Left hindlimb (tissue), 1 donor: ENCODE measurements at regions not wholly inside any gene's neighbourhood (a gene's known extent, or its start where the extent isn't known, plus 50 kb on each side); places are given as distances from the start of the nearest gene placed in this dataset.
"Not testable (repeated sequence)": the region's sequence is repeated elsewhere in the genome, so short reads cannot be mapped to it uniquely, and the experiment has no call there.

Experiments
- DNase-seq: peaks from one replicate; pipeline ENCODE4 v3.0.0-alpha.2; 2018

GRCh38 chr9:80690349-80690939 is 998.9 kb downstream of the TLE1 start:
- no peak for DNase-seq

DNA sequence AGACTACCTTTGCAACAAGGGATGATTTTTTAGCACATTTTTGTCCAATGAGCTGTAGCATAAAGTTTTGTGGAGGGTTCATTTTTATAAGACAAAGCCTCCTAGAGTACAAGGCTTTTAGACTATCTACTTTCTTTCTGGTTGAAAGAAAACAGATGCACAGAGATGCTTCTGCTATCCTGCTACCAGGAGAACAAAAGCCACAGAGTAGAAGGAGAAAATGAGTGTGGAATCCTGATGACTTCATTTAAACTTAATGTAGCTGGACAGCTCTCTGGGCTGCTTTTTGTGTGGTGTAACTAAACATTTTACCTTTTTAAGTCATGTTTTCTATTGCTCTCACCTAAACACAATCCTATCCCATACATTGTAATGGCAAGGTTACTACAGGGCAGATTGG is 1009.4 kb downstream of the TLE1 start:
- DNase-seq: no peak

- no peak for DNase-seq
These were observed 1010.4 kb downstream of the TLE1 start for GRCh38 chr9:80678906-80679305.

GRCh38 chr9:80673496-80673895 is 1015.9 kb downstream of the TLE1 start:
- DNase-seq: no peak

DNA sequence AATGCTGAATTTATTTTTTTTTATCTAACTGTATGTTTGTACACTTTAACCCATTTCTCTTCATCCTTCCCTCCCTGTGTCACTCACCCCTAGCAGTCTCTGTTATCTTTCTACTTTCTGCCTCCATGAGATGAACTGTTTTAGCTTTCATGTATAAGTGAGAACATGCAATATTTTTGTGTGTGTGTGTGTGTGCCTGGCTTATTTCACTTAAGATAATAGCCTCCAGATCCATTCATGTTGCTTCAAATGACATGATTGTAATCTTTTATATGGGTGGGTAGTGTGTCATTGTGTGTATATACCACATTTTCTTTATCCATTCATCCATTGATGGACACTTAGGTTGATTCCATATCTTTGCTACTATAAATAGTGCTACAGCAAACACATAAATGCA is 1023.9 kb downstream of the TLE1 start:
- no peak for DNase-seq

DNA sequence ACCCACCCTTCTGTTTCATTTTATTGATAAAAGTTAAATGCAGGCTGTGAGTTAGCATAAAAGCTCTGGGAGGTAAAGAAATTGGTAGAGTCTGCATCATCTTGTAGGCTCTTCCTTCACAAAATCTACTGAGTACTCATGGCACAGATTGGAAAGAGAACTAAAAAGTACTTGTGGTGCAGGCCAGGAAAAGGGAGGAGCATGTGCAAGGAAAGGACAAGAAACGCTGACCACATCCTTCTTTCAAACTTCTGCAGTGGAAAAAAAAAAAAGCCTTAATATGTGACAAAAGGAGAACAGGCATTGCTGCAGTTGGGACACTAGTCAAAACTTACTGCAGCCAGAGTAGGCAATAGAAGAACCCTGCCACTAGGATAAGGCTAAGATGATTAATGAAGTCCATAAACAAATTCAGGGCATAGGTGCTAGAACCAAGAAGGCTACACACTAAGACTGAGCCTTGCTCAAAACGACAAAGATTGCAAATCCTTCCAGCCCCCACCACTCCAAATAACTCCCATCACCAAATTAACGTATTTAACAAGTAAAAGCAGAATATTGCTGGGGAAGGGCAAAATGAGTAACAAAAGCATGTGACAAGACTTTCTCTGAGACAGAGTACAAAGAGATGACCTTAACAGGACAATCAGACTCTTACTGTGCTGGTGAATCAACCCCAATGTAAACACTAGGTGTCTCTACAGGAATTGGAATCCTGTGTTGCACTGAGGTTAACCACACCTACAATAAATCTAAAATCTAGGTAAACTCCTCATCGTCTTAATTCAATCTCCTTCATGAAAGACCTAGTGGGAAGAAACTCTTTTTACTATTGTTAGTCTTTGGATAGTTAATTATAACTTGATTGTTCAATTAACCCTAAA is 1024.8 kb downstream of the TLE1 start:
- DNase-seq: no peak

DNA sequence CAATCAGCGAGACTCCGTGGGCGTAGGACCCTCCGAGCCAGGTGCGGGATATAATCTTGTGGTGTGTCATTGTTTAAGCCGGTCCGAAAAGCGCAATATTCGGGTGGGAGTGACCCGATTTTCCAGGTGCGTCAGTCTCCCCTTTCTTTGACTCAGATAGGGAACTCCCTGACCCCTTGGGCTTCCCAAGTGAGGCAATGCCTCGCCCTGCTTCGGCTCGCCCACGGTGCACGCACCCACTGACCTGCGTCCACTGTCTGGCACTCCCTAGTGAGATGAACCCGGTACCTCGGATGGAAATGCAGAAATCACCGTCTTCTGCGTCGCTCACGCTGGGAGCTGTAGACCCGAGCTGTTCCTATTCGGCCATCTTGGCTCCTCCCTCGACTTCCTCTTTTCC is 1029.6 kb downstream of the TLE1 start:
- DNase-seq: not testable (repeated sequence)

DNA sequence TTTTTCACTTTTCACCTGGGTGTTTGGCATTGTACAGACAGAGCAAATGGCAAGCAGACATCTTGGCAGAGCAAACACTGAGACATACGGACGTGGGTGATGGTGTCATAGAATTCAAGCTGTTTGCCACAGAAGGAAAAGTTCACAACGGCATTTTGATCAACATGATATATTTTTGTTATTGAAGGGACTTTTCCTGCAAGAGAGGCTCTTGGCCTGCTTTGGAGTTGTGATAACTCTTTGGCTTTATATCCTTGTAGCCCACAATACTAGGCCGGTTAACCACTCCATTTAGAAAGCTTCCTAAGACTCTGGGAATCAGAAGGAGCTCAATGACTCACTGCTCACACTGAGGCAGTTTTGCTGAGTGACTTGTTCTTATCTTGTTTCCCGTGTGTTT is 1038.3 kb downstream of the TLE1 start:
- DNase-seq: no peak

GRCh38 chr9:80649496-80649895 is 1039.9 kb downstream of the TLE1 start:
- DNase-seq: no peak

DNA sequence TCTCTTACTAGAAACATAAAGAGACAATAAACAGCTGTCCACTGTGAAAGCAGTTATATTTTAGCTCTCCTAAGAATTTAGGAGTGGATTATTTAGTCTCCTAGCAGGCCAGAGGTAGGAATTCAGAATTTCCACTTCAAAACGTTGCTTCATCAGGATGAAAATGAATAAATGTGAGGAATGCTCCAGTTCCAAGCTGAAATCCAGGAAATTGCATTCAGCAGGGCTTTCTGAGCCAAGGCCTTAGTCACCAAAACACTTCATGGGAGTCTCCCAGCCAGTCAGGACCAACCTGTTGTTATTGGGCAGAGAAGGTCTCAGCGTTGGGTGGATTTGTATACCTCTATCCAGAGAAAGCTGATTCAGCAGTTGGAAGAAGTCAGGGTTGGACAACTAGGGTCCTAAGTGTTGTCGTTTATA is 1040.3 kb downstream of the TLE1 start:
- peak; percentile 50 for DNase-seq

GRCh38 chr9:80648336-80648735 is 1041.0 kb downstream of the TLE1 start:
- no peak for DNase-seq

- no peak for DNase-seq
These were observed 1043.1 kb downstream of the TLE1 start for GRCh38 chr9:80646211-80646610.

DNA sequence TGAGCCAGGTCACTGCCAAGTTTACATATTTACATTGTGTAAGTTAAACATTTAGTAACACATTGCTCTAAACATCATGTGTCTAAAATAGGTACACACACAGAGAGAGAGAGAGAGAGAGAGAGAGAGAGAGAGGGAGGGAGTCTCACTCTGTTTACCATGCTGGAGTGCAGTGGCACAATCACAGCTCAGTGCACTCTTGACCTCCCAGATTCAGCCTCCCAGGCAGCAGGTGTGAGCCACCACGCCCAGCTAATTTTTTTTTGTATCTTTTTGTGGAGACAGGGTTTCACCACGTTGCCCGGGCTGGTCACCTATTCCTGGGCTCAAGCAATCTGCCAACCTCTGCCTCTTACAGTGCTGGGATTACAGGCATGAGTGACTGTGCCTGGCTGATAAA is 1045.3 kb downstream of the TLE1 start:
- no peak for DNase-seq

GRCh38 chr9:80635065-80635464 is 1054.3 kb downstream of the TLE1 start:
- DNase-seq: no peak

DNA sequence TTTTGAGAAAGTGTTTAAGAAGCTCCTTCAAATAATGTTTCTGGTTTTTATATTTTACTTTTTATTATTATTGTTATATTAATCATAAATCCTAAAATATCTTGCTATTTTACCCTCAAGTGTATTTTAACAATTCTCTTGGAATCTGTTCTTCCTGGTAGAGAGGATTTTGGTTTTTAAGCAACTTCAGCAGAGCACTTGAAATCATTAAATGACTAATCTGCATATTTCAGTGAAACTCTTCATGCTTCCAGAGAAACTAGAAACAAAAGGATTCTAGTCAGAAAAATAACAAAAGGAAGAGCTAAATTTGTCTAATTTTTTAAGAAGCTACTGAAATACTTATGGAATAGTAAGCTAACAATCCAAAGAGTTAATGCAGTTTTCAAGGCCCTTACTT is 1057.3 kb downstream of the TLE1 start:
- DNase-seq: no peak

DNA sequence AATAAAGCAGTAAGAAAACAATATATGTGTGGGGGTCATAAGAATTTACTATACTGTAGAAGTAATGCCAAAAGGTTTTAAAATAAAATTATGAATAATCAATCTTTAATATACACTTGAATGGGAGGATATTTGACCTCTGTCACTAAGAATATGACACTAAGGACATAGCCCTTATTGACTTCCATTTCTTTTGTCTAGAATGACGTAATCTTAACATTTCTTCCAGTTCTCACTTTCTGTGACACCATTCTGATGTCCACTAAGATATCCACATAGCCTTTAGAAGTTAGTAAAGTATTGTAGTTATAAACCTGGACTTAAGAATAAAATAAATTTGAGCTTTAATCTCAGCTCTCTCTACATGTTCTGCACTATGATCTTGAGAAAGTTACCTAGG is 1050.7 kb downstream of the TLE4 start:
- no peak for DNase-seq

GRCh38 chr9:80619356-80619755 is 1047.6 kb downstream of the TLE4 start:
- no peak for DNase-seq

DNA sequence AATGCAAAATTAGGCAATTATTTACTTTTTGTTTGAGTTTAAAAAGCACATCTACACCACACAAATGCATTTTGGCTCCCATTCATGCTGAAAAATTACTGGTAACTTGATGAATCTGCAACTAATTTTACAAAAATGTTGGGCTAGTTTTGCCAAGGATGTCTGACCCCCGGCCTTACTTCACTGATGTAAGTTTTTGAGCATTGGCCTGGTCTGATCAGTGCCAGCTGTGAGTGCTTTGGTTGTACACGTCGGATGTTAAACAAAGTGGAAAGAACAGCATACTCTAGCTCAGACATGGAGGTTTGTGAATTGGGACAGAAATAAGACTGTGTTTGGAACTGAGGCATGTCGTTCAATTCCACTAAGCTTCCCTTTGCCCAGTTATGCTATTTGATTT is 1044.2 kb downstream of the TLE4 start:
- peak; percentile 39 for DNase-seq

- DNase-seq: no peak
These were observed 1034.0 kb downstream of the TLE4 start for GRCh38 chr9:80605793-80606192.

DNA sequence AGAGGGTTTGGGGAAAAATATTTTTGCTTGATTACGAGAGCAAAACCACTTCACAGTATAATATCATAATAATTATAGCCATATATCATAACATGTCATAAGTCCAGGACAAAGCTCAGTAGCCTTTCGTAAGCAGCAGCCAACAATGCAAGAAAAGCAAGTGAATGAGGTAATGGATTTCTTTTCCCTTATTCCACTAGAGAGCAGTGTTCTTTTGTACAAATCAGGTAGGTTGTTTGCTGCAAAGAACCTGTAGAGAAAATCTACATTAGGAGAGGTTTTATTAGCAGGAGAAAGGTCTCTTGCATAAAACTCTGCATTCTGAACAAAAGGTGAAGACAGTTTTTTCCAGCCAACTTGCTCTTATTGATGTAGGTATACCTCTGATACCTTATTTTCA is 1033.4 kb downstream of the TLE4 start:
- no peak for DNase-seq

DNA sequence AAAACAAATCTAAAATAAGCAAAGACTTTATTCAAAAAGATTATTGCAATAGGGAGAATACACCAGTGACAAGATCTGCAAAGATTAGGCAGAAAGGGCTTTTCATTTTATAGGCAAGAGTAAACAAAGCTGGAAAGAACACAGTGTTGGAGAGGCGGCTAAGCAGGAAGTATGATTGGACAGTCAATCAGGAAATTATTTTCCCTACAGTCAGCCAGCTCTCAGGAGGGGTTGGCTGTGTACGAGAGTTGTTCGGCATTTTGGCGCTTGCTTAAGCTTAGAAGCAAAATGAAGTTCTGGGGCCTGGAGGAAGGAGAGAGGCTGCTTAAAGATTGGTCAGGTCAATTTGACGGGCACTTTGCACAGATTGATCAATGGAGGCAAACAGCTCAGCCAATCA is 1030.5 kb downstream of the TLE4 start:
- no peak for DNase-seq

DNA sequence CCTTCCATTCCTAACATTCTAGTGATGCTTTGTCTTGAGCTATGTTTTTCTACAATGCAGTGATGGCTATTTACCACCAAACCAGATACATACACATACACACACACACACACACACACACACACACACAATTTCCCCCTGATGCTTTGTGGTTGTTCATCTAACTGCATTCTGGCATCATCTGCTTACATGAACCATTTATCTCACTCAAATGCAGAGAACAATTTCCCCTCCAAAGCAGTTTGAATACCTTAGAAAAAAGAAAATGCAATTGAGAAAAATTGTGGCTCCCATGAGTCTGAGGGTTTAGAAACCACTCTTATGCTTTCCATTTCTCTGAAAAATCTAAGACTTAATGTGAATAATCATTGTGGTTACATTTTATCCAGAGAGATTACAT is 1024.8 kb downstream of the TLE4 start:
- no peak for DNase-seq

DNA sequence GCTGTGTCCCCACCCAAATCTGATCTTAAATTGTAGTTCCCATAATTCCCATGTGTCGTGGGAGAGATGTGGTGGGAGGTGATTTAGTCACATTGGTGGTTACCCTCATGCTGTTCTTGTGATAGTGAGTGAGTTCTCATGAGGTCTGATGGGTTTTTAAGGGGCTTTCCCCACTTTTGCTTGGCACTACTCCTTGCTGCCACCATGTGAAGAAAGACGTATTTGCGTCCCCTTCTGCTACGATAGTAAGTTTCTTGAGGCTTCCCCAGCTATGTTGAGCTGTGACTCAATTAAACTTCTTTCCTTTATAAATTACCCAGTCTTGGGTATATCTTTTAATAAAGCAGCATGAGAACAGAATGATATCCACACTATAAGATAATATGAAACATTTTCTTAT is 1023.4 kb downstream of the TLE4 start:
- DNase-seq: no peak

DNA sequence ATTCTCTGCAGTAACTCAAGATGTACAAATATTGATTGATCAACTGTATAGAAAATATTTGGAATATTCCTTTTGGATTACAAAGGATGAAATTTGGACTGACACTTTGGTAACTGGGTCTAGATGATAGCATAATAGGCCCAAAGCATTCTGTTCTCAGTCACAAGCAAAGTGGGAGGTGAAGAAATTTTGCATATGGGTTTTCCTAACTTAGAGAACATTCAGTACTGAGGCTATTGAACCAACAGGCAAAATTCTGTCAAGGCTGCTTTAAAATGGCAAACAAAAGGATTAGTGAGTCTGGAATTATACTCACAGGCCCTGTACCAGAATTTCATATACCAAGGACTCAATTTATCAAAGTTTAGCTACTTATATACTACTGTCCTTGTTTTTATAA is 1020.6 kb downstream of the TLE4 start:
- DNase-seq: no peak
